HG03159 (cell line): ENCODE measurements at regions not wholly inside any gene's neighbourhood (a gene's known extent, or its start where the extent isn't known, plus 50 kb on each side); places are given as distances from the start of the nearest gene placed in this dataset.
"Not testable (repeated sequence)": the region's sequence is repeated elsewhere in the genome, so short reads cannot be mapped to it uniquely, and the experiment has no call there.

ENCODE experiments used
- ATAC-seq: cut with Tn5 transposase; IDR thresholded peaks from one replicate; pipeline ENCODE4 v1.9.1; 2021; ENCODE audit warnings: mild to moderate bottlenecking, moderate library complexity; ENCODE audit not compliant: unreplicated experiment

GRCh38 chr18:40355726-40356125, 1599.3 kb upstream of the PIK3C3 start:
- no peak for ATAC-seq

DNA sequence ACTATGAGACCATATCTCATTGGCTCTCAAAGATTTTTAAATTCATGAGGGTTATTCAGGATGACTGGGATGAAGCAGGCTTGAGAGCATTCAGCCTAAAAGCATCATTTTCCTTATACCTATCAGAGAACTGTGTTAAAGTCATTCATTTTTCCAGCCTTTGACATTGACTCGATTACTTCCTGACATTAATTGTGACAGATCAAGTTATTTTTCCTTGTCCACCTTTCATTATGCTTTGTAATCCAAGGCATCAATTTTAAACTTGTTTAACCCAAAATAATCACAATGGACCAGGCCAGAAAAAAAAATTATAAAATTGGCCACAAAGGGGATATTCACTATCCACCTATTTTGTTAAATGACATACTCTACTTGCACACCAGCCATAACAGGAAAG, 1606.8 kb upstream of the PIK3C3 start:
- ATAC-seq = no peak

DNA sequence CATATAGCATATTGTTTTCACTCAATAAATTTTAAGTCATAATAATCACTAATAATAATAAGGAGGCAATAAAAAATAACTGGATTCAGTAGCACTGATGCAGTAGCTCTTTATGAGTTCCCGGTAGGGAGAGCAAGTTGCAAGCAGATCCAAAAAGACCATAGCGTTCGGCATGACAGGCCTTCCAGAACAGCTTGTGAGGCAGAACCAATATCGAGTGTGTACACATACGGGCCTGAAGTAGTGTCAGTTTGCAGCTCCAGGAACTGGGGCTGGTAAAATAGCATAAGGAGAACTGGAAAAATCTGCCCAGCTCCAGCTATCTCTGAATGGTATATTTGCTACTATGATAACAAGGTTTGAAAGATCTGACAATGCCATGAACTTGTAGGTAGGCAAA, 1607.8 kb upstream of the PIK3C3 start:
- no peak for ATAC-seq

GRCh38 chr18:40346146-40346545, 1608.9 kb upstream of the PIK3C3 start:
- ATAC-seq = no peak

GRCh38 chr18:40341701-40342100, 1613.3 kb upstream of the PIK3C3 start:
- ATAC-seq = no peak

DNA sequence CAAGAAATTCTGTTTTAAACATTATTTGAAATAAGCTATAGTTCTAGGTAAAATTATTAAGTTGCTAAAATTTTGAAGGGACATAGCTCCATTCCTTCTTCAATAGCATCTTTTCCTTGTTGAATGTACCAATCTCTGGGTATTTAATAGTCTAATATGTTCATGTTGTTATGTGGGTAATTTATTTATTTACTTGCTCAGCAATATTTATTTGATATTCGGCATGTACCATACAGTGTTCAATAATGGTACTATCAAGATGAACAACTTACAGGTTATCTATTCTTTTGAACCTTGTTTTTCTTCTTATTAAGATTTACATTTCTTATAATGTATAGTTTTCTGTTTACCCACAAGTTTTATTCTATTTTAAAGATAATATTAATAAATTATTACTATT, 1616.8 kb upstream of the PIK3C3 start:
- ATAC-seq = no peak

DNA sequence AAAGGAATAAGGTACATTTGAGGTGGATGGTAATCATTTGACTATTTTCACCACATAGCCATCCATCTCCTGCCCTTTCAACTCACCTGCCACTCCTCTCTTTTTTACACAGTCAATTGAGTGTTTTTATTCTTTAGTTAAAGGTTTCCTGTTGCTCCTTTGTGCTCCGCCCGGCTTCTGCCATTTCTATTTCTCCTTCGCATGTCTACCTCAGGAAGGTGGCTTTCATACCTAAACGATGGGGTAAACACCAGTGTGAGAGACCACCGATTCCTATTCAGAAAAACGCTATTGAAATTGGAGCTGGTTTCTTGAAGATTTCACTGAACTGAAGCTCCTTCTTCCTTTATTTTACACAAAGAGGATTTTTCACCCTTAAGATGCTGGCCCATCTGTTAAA, 1628.0 kb upstream of the PIK3C3 start:
- no peak for ATAC-seq

- ATAC-seq = no peak
These were observed 1629.0 kb upstream of the PIK3C3 start for GRCh38 chr18:40325988-40326387.

GRCh38 chr18:40314199-40314598, 1640.8 kb upstream of the PIK3C3 start:
- no peak for ATAC-seq

- no peak for ATAC-seq
These were observed 1641.9 kb upstream of the PIK3C3 start for GRCh38 chr18:40313030-40313642.

GRCh38 chr18:40307627-40308026, 1647.4 kb upstream of the PIK3C3 start:
- no peak for ATAC-seq

DNA sequence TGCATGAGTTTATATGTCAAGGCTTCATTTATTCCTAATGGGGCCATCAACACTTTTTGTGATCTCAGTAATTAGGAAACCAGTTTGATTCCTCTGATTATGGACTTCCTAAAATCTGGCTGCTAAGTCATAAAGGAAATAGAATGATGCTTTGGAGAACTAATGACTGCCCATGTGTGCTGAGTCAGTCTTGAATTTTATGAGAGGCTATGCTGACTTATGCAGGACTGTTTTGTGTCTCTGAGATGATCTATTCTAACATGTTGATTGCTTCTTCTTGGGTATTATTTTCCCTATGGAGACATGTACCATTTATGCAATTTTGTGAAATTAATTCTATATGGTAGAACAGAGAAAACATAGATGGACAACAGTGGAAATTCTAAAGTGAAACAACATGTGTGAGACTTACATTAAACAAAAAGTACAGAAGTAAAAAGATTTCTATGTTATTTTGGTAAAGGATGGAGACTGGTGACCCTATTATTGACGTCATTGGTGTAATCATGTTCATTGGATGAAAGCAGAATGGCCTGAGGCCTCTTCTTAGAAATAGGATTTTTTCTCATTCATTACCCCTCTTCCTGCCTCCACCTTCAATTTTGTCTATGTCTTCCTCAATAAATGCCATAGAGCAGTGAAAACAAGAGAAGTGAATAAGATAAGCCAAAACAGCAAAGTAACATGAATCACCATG, 1658.2 kb upstream of the PIK3C3 start:
- ATAC-seq = no peak

DNA sequence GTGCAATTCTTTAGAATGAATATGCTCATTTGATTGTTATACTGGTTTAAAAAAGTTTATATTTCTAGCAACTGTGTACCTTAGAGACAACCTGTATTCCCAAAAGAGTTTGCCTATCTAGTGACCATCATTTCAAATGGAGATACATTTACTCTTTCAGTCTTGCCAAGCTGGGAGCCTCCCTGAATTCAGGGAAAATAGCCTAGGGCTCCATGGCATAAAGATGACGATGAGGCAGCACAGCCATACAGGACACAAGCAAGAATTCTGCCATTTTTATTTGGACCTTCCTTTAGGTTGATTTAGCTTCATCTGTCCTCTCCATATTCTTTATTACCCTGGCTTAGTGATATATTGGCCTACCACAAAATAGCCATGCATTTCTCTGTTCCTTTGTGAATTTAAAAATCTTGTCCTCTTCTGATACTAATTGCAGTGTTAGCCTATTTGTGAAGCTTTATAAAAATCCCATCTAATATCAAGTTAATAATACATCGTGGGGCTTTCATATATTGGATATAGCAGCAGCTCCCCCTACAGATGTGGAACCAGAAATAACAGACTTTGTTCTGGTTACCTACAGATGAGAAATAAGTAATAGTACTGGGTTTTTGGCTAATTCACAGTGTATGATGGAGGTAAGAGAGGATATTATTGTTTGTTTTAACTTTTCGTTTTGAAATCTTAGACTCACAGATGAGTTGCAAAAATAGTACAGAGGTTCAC, 1661.9 kb upstream of the PIK3C3 start:
- no peak for ATAC-seq

DNA sequence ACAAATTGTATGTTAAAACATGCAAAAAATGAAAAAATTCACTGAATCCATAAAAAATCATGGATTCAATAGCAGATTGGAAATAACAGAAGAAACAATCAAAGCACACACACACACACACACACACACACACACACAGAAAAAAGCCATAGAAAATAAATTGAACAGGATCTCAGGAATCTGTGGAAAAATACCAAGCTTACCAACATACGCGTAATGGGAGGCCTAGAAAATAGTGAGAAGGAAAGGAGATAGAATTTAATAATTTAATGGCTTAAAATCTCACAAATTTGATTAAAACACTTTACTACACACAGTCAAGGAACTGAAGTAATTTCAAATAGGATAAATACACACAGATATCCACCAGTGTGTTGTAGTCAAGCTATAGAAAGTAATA, 1671.5 kb upstream of the PIK3C3 start:
- no peak for ATAC-seq

DNA sequence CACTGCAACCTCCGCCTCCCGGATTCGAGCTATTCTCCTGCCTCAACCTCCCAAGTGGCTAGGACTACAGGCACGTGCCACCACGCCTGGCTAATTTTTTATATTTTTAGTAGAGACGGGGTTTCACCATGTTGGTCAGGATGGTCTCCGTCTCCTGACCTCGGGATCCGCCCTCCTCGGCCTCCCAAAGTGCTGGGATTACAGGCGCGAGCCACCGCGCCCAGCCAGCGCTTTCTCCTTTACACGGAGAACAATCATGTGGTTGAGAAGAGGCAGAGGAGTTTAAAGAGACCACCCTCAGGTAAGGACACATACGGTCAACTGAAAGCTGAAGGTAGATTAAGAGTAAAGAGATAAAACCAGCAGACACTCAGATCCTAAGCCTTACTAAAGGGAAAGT, 1673.7 kb upstream of the PIK3C3 start:
- not testable (repeated sequence) for ATAC-seq

- ATAC-seq = no peak
These were observed 1680.3 kb upstream of the PIK3C3 start for GRCh38 chr18:40274618-40275196.

DNA sequence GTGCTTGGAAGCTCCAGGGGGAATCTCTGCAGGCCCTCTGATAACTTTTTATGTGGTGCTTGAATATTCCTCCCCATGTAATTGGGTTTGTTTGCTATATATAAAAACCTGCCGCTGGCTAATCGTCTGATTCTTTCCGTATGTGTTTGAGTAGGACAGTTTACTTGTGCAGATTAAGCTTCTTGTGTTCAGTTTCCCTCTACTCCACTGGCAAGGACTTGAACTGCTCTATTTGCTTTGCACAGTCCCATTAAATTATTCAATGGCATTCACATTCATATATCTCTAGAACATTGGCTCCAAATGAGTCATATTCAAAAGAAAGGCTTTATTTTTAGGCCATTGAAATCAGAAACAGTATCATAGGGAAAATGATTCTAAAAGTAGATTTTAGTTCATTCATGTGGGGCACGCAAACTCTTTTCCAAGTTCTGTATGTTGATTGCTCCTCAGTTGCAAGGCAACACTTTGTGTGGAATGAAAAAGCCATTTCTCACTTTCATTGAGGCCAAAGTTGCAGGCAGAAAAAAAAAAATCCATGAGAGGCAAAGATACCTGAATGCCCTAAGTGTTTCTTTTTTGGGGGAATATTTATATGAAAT, 1682.3 kb upstream of the PIK3C3 start:
- ATAC-seq = no peak

DNA sequence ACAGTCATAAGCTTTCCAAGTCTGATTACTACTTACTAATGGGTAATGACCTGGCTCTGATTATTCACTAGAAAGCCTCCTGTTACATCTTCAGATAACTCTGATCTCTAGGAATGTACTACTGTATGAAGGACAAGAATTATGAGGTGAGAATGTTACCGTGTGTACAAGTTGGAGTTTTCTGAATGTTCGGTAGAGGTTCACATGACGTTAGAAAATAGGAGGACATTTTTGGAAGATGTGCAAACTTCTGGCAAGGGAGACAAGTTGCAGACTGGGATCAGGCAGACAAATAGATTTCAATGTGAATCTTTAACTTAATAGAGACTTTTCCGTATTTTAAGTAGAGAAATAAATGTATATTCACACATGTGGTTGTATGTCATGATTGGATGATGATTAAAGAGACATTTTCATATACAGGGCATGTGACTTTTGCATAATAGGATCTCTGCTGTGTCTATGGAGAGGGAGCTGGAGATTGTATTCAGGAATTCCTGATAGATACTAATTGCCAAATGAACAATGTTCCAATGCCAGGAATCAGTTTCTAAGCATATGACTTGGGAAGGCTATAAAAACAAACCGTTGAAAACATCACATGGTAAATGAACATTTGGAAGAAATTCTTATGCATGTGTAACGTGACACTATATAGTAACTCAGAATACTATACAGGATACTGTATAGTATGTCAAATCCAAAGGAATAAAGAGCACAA, 1695.8 kb upstream of the PIK3C3 start:
- ATAC-seq = no peak

DNA sequence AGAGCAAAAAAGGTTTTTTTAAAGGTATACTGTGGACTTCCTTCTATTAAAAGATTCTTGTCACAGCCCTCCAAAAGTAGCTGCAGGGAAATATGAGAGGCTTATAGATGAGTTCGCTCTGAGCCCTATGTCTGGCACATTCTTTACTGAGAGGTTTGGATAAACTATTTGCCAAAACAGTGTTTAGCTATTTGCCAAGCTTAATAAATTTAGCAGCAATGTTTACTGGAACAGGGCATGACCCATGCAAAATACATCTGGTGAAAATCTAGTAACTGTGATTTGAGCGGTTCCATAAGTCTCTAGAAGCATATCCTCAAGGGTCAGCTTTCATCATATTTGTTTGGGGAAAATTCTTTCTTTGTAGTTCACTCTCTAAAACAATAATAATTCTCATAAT, 1696.7 kb upstream of the PIK3C3 start:
- ATAC-seq = no peak

GRCh38 chr18:40250236-40250635, 1704.8 kb upstream of the PIK3C3 start:
- no peak for ATAC-seq
